B cell (primary cell): ENCODE measurements at regions not wholly inside any gene's neighbourhood (a gene's known extent, or its start where the extent isn't known, plus 50 kb on each side); places are given as distances from the start of the nearest gene placed in this dataset.

ENCODE experiments used
- ATAC-seq: fragments of 200-7000 bp; cut with Tn5 transposase; one replicate; pipeline ENCODE4 v1.10.0; 2021; ENCODE audit warnings: low read depth, mild to moderate bottlenecking, moderate number of reproducible peaks, moderate library complexity
- CTCF ChIA-PET: fragments of 350-600 bp; sonication (Branson Sonifier 250); formaldehyde crosslinking; loops from one replicate; lab custom pipeline; 2021; ENCODE audit warnings: antibody characterized with exemption, inconsistent platforms; lab: Charles Lee
- POLR2A ChIA-PET: fragments of 350-600 bp; sonication (Branson Sonifier 250); formaldehyde crosslinking; loops from one replicate; lab custom pipeline; 2021; ENCODE audit warnings: antibody characterized with exemption; lab: Charles Lee
- DNase-seq: peaks from one replicate; pipeline ENCODE4 v3.0.0; 2013
- H2AFZ ChIP-seq: 2 replicates; pipeline ENCODE4 v1.6.1; 2012; ENCODE audit warnings: mild to moderate bottlenecking, low read depth, low read length; ENCODE audit not compliant: insufficient read depth, poor library complexity, severe bottlenecking
- H3K27ac ChIP-seq, 2 donors: 1 replicate in 1 of 2; 2 replicates in 1 of 2; pipeline ENCODE4 v1.5.1; 2012 to 2013; ENCODE audit warnings: low read length in 2 of 2, mild to moderate bottlenecking in 2 of 2, moderate library complexity in 1 of 2
- H3K27me3 ChIP-seq, 4 experiments: fragments of 200-600 bp in 1 of 4; sonication (generic) in 1 of 4; replicated peaks in 1 of 4; 1 replicate in 2 of 4; 2 replicates in 2 of 4; pipeline versions ENCODE4 v1.6.1 to v1.7.0; 2013 to 2016; ENCODE audit warnings: low read length in 3 of 4, mild to moderate bottlenecking in 2 of 4, mixed read lengths in 1 of 4, moderate library complexity in 1 of 4; ENCODE audit not compliant: insufficient read depth in 4 of 4, control insufficient read depth in 3 of 4; ENCODE audit errors: control extremely low read depth in 1 of 4
- H3K36me3 ChIP-seq, 2 experiments: replicated peaks in 1 of 2; 1 replicate in 1 of 2; 2 replicates in 1 of 2; pipeline versions ENCODE4 v1.6.1 to v1.7.1; 2013; ENCODE audit warnings: low read length in 1 of 2; ENCODE audit not compliant: insufficient read depth in 2 of 2, control insufficient read depth in 1 of 2; ENCODE audit errors: control extremely low read depth in 1 of 2, extremely low read depth in 1 of 2
- H3K4me1 ChIP-seq, 2 donors: fragments of 200-600 bp in 1 of 2; sonication (generic) in 1 of 2; 1 replicate in 1 of 2; 2 replicates in 1 of 2; pipeline versions ENCODE4 v1.5.1 to v1.6.1; 2013 to 2017; ENCODE audit warnings: low read length in 2 of 2; ENCODE audit not compliant: control insufficient read depth in 2 of 2, insufficient read depth in 2 of 2
- H3K4me2 ChIP-seq: replicated peaks from 2 replicates; pipeline ENCODE3; 2012; ENCODE audit warnings: mild to moderate bottlenecking, low read depth, low read length; ENCODE audit not compliant: poor library complexity, severe bottlenecking
- H3K4me3 ChIP-seq, 5 experiments: fragments of 200-600 bp in 1 of 5; sonication (generic) in 1 of 5; 1 replicate in 3 of 5; 2 replicates in 2 of 5; pipeline versions ENCODE4 v1.5.1 to v1.7.0; 2011 to 2016; ENCODE audit warnings: low read length in 4 of 5, mild to moderate bottlenecking in 4 of 5, low read depth in 2 of 5, control low read depth in 1 of 5, moderate library complexity in 1 of 5; ENCODE audit not compliant: insufficient read depth in 1 of 5; ENCODE audit errors: control extremely low read depth in 1 of 5, extremely low read depth in 1 of 5
- H3K79me2 ChIP-seq: fragments of 200-600 bp; sonication (generic); one replicate; pipeline ENCODE4 v1.6.0; 2016; ENCODE audit warnings: low read length; ENCODE audit not compliant: control insufficient read depth, insufficient read depth
- H3K9ac ChIP-seq: fragments of 200-600 bp; sonication (generic); 2 replicates; pipeline ENCODE4 v1.6.1; 2017; ENCODE audit warnings: mild to moderate bottlenecking, low read length, moderate library complexity
- H3K9me3 ChIP-seq, 3 donors: one replicate each; pipeline versions ENCODE4 v1.6.1 to v1.7.1; 2013; ENCODE audit warnings: low read length in 2 of 3; ENCODE audit not compliant: control insufficient read depth in 2 of 3, insufficient read depth in 1 of 3; ENCODE audit errors: control extremely low read depth in 1 of 3
- H4K20me1 ChIP-seq: 2 replicates; pipeline ENCODE4 v1.6.0; 2012; ENCODE audit warnings: mild to moderate bottlenecking, low read length; ENCODE audit not compliant: insufficient read depth, control insufficient read depth, poor library complexity, severe bottlenecking
- H3K27ac Mint-ChIP-seq: one replicate; pipeline ENCODE4 v1.8.0; 2021; ENCODE audit warnings: mixed read lengths
- H3K27me3 Mint-ChIP-seq: one replicate; pipeline ENCODE4 v1.8.0; 2021; ENCODE audit warnings: mixed read lengths
- H3K4me1 Mint-ChIP-seq: one replicate; pipeline ENCODE4 v1.8.0; 2021; ENCODE audit warnings: mixed read lengths
- H3K4me3 Mint-ChIP-seq: one replicate; pipeline ENCODE4 v1.8.0; 2021; ENCODE audit warnings: mixed read lengths
- H3K9me3 Mint-ChIP-seq: one replicate; pipeline ENCODE4 v1.8.0; 2022; ENCODE audit warnings: mixed read lengths; ENCODE audit not compliant: insufficient read depth
- EZH2 ChIP-seq: IDR thresholded peaks from 2 replicates; pipeline ENCODE4 v1.6.1; 2012; ENCODE audit warnings: borderline replicate concordance, low read depth, mild to moderate bottlenecking, moderate library complexity, low read length; ENCODE audit not compliant: insufficient read depth, poor library complexity, severe bottlenecking
- WGBS: methylation state at CpG from one replicate; pipeline ENCODE4 v1.1.5; 2013; ENCODE audit warnings: missing lambda C conversion rate; ENCODE audit not compliant: insufficient coverage; 5-methylcytosine and 5-hydroxymethylcytosine counted together
- intact Hi-C: fragments of 100-400 bp; cut with micrococcal nuclease; formaldehyde crosslinking; loops from one replicate; pipeline ENCODE4 v1.10.0; 2022
- TF ChIP-seq, protein P1 (sequence below): fragments of 200-600 bp; IDR thresholded peaks from one replicate; pipeline ENCODE4 v1.8.0; 2022; ENCODE audit warnings: antibody characterized with exemption, mild to moderate bottlenecking

DNA sequence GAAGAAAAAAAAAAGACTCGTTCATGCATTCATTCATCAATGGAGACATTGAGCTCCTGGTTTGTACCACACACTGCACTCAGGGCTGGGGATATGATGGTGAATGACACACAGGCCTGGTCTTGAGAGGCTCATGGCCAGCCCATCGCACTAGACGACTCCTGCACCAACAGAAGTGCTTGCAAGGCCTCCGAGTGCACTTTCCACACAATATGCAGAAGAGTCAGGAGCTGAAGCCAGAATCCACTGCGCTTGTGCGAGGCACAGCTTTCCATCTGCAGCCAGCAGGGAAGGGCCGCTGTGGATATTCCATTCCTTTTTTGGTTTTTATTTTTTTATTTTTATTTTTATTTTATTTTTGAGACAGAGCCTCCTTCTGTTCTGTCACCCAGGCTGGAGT, 192.4 kb downstream of the DICER1 start:
- Mint-ChIP-seq H3K27ac (no peak overlapping the region), H3K4me3 (no peak overlapping the region), H3K9me3 (no peaks in the 10 kb centered on the region), H3K4me1 (no peaks in the 10 kb centered on the region), H3K27me3 (peaks cover 17% of the 10 kb centered on the region)
- DNase-seq (no peak), ATAC-seq (no peak)
- no peak for TF ChIP-seq EZH2
- TF ChIP-seq, protein P1, sequence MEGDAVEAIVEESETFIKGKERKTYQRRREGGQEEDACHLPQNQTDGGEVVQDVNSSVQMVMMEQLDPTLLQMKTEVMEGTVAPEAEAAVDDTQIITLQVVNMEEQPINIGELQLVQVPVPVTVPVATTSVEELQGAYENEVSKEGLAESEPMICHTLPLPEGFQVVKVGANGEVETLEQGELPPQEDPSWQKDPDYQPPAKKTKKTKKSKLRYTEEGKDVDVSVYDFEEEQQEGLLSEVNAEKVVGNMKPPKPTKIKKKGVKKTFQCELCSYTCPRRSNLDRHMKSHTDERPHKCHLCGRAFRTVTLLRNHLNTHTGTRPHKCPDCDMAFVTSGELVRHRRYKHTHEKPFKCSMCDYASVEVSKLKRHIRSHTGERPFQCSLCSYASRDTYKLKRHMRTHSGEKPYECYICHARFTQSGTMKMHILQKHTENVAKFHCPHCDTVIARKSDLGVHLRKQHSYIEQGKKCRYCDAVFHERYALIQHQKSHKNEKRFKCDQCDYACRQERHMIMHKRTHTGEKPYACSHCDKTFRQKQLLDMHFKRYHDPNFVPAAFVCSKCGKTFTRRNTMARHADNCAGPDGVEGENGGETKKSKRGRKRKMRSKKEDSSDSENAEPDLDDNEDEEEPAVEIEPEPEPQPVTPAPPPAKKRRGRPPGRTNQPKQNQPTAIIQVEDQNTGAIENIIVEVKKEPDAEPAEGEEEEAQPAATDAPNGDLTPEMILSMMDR: no peak
- H3K9me3 ChIP-seq: peaks cover 0 to 2% (median 0%) of the 10 kb centered on the region in 3 donors
- no peaks in the 10 kb centered on the region for H4K20me1 ChIP-seq
- H2AFZ ChIP-seq: no peak overlapping the region
- peaks cover 0 to 10% (median 0%) of the 10 kb centered on the region in 4 experiments for H3K27me3 ChIP-seq
- CTCF ChIA-PET: no interaction called here
- intact Hi-C loops: no loop called here
- no peak overlapping the region for H3K9ac ChIP-seq
- no peak overlapping the region for H3K27ac ChIP-seq
- H3K4me3 ChIP-seq: no peak overlapping the region
- H3K79me2 ChIP-seq: no peaks in the 10 kb centered on the region
- no peak overlapping the region for H3K4me2 ChIP-seq
- H3K36me3 ChIP-seq: no peaks in the 10 kb centered on the region
- no peaks in the 10 kb centered on the region for H3K4me1 ChIP-seq
- POLR2A ChIA-PET: no interaction called here
- no CpG with 5 or more reads among the region's 7 CpGs for WGBS

DNA sequence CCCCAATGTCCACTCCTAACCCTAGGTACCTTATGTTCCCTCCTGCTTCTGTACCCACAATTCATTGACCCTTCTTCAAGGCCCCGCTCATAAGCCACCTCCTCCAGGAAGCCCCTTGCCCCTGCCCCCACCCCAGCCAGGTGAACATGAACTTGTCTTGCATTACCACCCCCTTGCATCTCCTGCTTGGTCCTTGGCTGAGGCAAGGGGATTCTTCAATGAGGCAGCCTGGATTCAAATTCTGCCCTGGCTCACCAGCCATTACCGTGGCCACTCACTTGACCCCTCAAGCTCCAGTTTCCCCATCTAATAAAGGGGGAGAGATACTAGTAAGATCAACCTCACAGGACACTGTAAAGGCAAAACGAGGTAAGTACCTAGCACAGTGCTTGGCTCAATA, 193.1 kb downstream of the DICER1 start:
- no peaks in the 10 kb centered on the region for H3K79me2 ChIP-seq
- WGBS: 60% methylated on average over 1 of the region's 3 CpGs
- H3K9ac ChIP-seq: no peak overlapping the region
- Mint-ChIP-seq H3K9me3 (no peaks in the 10 kb centered on the region), H3K4me1 (no peaks in the 10 kb centered on the region), H3K4me3 (no peak overlapping the region), H3K27me3 (peaks cover 21% of the 10 kb centered on the region), H3K27ac (no peak overlapping the region)
- no peak overlapping the region for H3K4me3 ChIP-seq
- no peaks in the 10 kb centered on the region for H3K4me1 ChIP-seq
- intact Hi-C loops: no loop called here
- H3K9me3 ChIP-seq: peaks cover 0 to 2% (median 0%) of the 10 kb centered on the region in 3 donors
- ChIA-PET CTCF (no interaction called here), POLR2A (no interaction called here)
- no peak overlapping the region for H3K27ac ChIP-seq
- H3K4me2 ChIP-seq: no peak overlapping the region
- H3K27me3 ChIP-seq: peaks cover 0 to 7% (median 0%) of the 10 kb centered on the region in 4 experiments
- ATAC-seq (no peak), DNase-seq (no peak)
- TF ChIP-seq, protein P1: no peak
- no peak for TF ChIP-seq EZH2
- no peak overlapping the region for H2AFZ ChIP-seq
- H3K36me3 ChIP-seq: no peaks in the 10 kb centered on the region
- no peaks in the 10 kb centered on the region for H4K20me1 ChIP-seq
